ENCODE measurements at regions not wholly inside any gene's neighbourhood (a gene's known extent, or its start where the extent isn't known, plus 50 kb on each side); places are given as distances from the start of the nearest gene placed in this dataset.

DNA sequence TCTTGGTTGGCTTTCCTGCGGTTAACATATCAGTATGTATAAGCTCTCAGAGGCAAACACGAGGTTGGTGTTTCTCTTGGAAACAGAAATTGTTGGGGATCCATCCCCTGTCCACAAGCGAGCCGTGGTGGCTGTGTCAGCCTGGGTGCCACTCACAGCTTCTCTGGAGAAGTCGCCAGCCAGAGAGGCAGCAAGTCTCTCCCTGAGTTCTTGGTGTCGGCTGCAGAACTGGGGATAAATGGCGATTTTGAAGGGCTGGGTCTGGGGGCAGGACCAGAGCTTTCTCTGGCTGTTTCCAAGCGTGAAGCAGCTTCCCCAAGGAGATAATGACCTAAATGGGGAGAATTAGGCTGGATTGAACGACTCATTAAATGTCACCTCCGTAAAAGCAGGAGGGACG lies 335.3 kb downstream of the GLRX3 start:
- DNase-seq: no peak

- DNase-seq: no peak
Measured at GRCh38 chr10:130472236-130472635, 336.0 kb downstream of the GLRX3 start.

DNA sequence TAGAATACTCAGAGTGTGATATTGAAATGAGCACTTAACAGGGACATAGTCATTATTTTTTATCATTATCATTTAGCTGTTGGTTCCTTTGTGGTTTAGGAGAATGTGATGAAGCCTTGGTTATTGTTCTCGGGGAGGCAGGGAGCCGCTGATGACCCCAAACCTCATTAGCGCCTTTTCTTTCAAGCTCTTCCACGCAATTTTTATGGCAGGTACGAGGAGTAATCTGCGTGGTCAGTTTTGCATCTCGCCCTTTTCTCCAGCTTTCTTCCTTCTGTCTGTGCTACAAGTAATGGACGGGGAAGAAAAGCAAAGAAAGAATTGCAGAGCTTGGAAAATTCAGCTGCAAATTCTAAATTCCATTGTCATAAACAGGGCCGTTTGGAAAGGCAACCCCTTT lies 338.4 kb downstream of the GLRX3 start:
- DNase-seq: no peak

GRCh38 chr10:130477360-130477759 lies 341.2 kb downstream of the GLRX3 start:
- no peak for DNase-seq

DNA sequence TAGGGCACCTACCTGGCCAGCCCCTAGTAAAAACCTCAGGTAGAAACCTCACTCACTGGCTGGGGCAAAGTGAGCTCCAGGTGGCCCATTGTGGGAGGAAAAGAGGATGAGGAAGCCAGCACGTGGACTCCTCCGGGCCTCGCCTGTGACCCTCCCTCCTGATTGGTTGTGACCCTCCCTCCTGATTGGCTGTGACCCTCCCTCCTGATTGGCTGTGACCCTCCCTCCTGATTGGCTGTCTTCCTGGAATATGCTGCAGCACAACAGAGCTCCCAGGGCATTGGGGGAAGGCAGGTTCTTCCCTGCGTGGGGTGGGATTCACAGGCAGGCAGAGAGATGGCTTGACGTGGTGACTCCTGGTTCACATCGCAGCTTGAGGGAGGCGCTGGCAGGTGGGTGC lies 343.0 kb downstream of the GLRX3 start:
- no peak for DNase-seq

GRCh38 chr10:130479926-130480325 lies 343.7 kb downstream of the GLRX3 start:
- no peak for DNase-seq

- no peak for DNase-seq
Measured at GRCh38 chr10:130480491-130480890, 344.3 kb downstream of the GLRX3 start.

- DNase-seq: no peak
Measured at GRCh38 chr10:130481076-130481930, 345.1 kb downstream of the GLRX3 start.

DNA sequence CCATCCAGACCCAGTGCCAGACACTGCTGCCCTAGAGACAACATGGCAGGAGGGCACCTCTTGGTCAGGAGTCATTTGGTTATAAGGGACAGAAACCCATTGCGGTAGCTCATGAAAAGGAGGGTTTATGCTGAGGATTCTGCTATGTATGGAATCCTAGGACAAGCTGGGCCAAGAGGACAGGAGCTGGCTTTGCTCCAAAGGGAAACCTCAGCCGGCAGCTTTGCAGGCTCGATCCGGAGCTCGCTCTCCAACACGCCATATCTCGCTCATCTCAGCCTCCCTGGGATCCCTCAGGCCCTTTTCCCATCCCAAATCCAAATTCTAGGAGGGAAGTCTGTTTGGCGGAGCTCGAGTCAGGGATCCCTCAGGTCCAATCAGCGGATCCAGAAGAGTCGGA lies 345.7 kb downstream of the GLRX3 start:
- no peak for DNase-seq

DNA sequence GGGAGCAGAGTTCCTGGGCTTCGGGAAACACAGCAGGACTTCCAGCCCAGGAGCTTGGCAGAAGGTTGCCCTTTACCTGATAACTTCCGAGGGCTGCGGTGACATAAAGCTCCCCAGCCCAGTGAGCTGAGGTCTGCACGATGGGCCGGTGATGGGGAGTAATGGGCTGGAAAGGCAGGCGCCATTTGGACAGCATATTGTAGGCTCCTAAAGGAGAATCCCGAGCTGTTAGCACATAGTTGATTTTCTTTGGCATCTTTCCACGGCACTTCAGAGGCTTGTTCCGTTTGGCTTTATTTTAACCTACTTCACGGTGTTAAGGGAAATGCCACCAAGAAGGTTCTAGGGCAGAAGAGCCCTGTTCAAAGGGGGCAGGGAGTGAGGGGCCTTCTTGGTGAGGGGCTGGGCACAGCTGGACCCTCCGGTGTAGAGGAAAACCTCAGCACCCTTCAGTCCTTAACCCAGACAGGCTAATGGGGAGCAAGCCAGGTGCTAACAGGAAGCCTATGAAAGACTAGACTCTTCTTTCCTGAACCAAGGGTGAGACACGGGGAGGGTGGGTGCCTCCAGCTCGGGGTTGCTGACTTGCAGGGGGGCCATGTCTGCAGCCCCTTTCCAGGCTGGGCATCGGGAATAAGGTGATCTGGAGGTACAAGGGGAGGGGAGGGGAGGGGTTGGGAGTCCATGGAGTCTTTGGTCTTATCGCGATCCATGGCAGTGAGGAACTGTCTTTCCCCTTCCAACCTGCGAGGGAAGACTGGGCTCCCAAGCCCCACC lies 347.7 kb downstream of the GLRX3 start:
- DNase-seq: no peak

- no peak for DNase-seq
Measured at GRCh38 chr10:130484468-130485180, 348.4 kb downstream of the GLRX3 start.

DNA sequence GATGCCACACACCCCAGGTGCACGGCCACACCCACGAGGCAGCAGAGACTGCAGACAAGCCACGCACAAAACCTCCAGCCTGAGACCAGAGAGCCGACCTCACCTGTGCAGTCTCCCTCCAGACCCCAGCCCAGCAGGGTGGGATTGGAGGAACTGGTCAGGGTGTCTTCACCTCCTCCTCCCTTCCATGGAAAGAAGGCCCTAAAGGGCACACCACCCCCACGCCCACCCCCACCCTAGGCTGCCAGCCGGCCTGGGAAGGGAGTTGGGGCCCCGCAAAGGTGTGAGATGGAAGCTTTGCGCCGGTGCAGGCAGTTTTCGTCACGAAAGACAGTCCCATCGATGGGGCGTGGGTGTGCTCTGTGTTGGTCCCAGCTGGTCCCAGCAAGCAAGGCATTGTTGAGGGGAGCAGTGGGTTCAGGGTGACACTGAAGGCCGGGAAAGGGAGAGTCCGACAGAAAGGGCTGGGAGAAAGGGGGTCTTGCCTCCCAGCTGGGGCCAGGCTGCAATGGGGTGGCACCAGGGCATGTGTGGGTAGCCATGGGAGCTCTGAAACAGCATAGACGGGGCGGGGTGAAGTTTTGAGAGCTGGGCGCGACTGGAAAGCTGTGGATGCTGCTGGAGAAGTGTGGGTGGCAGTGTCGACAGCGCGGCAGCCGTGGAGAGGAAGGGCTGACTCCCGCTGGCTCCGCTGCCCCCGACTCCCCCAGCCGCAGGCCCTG lies 349.2 kb downstream of the GLRX3 start:
- no peak for DNase-seq

DNA sequence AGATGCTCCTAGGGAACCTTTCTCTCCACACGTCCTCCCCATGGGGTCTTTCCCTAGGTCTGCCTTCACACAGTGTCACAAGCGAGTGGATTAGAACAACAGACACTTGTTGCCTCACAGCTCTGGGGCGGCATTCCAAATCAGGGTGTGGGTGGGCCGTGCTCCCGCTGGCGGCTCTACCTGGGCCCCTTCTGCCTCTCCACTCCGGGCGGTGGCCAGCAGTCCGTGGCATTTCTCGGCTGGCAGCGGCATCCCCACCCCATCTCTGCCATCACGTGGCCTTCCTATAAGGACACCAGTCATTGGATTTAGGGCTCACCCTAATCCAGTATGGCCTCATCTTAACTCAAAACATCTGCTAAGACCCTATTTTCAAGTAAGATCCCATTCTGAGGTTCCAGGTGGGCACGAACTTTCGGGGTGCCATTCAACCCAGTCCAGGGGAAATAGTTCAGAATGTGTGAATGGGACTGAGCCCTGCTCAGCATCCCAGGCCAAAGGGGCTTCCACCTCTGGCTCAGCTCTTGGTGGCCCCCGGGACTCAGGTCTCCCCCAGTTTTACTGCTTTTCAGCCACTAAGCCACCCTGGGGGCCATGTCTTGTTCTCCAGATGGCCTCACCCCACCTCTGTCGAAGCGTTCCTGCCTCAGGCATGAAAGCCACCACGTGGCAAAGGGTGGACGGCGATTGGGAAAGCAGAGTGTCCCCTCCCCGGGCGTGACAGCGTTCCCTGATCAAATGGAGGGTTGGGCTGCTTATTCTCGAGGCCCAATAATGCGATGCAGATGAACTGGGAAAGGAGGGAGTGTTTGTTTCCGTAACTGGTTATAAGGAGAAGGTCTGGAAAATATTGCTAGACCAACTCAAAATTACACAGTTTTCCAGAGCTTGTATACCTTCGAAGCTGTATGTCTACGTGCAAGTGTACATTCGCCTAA lies 350.0 kb downstream of the GLRX3 start:
- no peak for DNase-seq

GRCh38 chr10:130486906-130487305 lies 350.7 kb downstream of the GLRX3 start:
- DNase-seq: no peak

- DNase-seq: no peak
Measured at GRCh38 chr10:130487566-130487965, 351.4 kb downstream of the GLRX3 start.

- DNase-seq: no peak
Measured at GRCh38 chr10:130489891-130490290, 353.7 kb downstream of the GLRX3 start.

DNA sequence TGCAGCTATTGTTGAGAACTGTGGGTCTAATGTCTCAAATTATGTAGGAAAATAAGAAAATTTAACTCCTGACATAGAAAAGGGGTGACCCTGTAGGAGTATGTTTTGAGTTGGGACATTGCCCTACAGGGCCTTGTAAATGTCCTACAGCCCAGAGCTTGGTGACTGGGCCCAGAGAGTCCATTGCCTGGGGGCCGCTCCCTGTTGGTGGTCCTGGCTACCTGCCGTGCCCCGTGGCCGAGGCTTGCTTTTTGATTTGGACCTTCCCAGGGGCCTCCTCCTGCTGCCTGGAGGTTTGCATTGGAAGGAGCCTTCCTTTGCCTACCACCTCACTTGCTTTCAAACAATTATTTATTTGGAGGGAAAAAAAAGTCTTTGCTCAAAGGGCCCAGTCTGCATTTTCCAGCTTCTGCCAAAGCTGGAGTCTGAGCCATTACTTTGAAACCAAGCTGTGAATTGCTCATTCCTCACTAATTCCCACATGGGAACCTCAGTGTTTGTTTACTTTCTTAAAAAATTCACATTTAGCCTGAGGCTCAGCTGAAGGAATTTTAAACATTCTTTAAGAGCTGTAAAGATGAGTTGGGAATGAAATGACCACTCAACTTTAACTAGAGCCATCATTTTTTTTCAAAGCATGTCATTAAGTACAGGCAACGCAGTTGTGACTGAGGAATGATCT lies 355.0 kb downstream of the GLRX3 start:
- no peak for DNase-seq

GRCh38 chr10:130491693-130492050 lies 355.5 kb downstream of the GLRX3 start:
- no peak for DNase-seq

DNA sequence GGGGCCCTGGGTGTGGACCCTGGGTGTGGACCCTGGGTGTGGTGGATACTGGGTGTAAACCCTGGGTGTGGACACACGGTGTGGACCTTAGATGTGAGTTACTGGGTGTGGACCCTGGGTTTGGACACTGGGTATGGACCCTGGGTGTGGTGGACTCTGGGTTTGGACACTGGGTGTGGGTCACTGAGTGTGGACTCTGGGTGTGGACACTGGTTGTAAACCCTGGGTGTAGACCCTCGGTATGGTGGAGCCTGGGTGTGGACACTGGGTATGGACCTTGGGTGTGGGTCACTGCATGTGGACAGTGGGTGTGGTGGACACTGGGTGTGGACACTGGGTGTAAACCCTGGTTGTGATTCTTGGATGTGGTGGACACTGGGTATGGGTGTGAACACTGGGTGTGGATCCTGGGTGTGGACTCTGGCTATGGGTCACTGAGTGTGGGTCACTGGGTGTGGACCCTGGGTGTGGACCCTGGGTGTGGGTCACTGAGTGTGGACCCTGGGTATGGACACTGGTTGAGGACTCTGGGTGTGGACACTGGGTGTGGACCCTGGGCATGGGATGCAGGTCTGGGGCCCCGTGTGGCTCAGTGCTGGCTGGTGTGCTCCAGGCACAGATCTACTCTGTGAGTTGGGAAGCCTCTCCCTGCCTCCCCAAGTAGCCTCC lies 356.2 kb downstream of the GLRX3 start:
- DNase-seq: no peak

- no peak for DNase-seq
Measured at GRCh38 chr10:130493021-130493420, 356.8 kb downstream of the GLRX3 start.
